ENCODE measurements at regions not wholly inside any gene's neighbourhood (a gene's known extent, or its start where the extent isn't known, plus 50 kb on each side); places are given as distances from the start of the nearest gene placed in this dataset.
A peak's percentile ranks its signal among the peaks of the same experiment; 100 is the strongest.

- ChIA-PET RAD21 (ENCODE audit: low non-redundant PET in 1 of 2, low total read pairs in 2 of 2, uncharacterized antibody in 2 of 2, unreplicated experiment in 2 of 2) (interaction anchor here in 1 of 2 experiments (1.0 kb wide), 1 partner anchor 1671 kb away, joined by 4 read pairs; no protein-coding TSS in a partner anchor), POLR2A (no interaction called here), CTCF (interaction anchor here (0.6 to 2.5 kb wide), 4 partner anchors 12 to 1671 kb away, joined by 3 to 10 read pairs (median 4); no protein-coding TSS in a partner anchor)
- H3K27ac ChIP-seq (ENCODE audit: low read depth, low read length): no peak overlapping the region
- no peak for TF ChIP-seq EZH2 (IDR thresholded peaks at IDR 0.05)
- TF ChIP-seq CTCF (IDR thresholded peaks at IDR 0.05 in 2 of 3, conservative IDR thresholded peaks at IDR 0.05 in 1 of 3; ENCODE audit: borderline replicate concordance in 1 of 3, insufficient read depth in 1 of 3, low read depth in 2 of 3, low read length in 2 of 3): peak; percentile 69 to 87 (median 79)
- TF ChIP-seq RAD21 (IDR thresholded peaks at IDR 0.05; ENCODE audit: low read depth): peak; percentile 87
- ATAC-seq (peak; percentile 92), DNase-seq (ENCODE audit: low read depth, low spot score) (peak; percentile 48)
- intact Hi-C loops (cut with micrococcal nuclease): loop anchor here (1.0 kb wide), 3 partner anchors 1432 to 1776 kb away; no protein-coding TSS in a partner anchor
- H4K20me1 ChIP-seq (ENCODE audit: insufficient read depth): no peaks in the 10 kb centered on the region
- no peak overlapping the region for H3K9ac ChIP-seq (ENCODE audit: low read length)
- no peak overlapping the region for H3K4me2 ChIP-seq (ENCODE audit: low read length)
- no peak overlapping the region for H2AFZ ChIP-seq (ENCODE audit: low read depth, low read length, poor library complexity, severe bottlenecking)
- no TSS peak for BruUV-seq (replicated peaks)
- no peaks in the 10 kb centered on the region for H3K9me2 ChIP-seq (ENCODE audit: insufficient read depth)
- H3K79me2 ChIP-seq (ENCODE audit: insufficient read depth, low read length): no peaks in the 10 kb centered on the region
- H3K4me3 ChIP-seq (replicated peaks in 1 of 2; ENCODE audit: low read depth in 1 of 2, low read length in 2 of 2): no peak overlapping the region
- H3K36me3 ChIP-seq (ENCODE audit: control insufficient read depth in 1 of 2, insufficient read depth in 2 of 2, low read length in 2 of 2): no peaks in the 10 kb centered on the region
- H3K27me3 ChIP-seq (ENCODE audit: insufficient read depth, low read length): peaks cover 3% of the 10 kb centered on the region; the same call in 1 of the 2 replicates
- no peaks in the 10 kb centered on the region for H3K9me3 ChIP-seq (ENCODE audit: control insufficient read depth in 1 of 2, insufficient read depth in 1 of 2, low read depth in 1 of 2, low read length in 2 of 2)
- no peaks in the 10 kb centered on the region for H3K4me1 ChIP-seq (ENCODE audit: control insufficient read depth in 1 of 2, insufficient read depth in 2 of 2, low read length in 2 of 2)
These were observed 74.6 kb downstream of the DMRTA2 start for GRCh38 chr1:50348449-50349241.

DNA sequence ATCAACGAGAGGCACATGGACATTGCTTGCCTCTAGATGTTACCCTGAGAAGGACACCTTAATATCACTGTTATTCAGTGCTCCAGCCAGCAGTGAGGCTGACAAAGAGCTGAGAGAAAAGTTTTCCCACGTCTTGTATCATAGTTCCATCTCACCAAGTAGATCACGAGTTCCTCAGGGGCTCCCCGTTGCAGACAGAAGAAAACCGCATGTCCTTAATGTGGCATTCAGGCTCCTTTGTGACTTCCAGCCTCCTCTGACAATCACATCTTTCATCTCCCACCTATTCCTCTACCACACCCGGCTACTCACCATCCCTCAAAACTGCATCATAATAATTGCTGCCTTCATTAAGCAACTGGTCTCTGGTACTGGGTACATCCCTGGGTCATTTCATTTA, 75.3 kb downstream of the DMRTA2 start:
- Histone ChIP-seq H3K4me3 (replicated peaks in 1 of 2; ENCODE audit: low read depth in 1 of 2, low read length in 2 of 2) (no peak overlapping the region), H3K27ac (ENCODE audit: low read depth, low read length) (no peak overlapping the region), H3K9ac (ENCODE audit: low read length) (no peak overlapping the region), H3K9me3 (ENCODE audit: control insufficient read depth in 1 of 2, insufficient read depth in 1 of 2, low read depth in 1 of 2, low read length in 2 of 2) (no peaks in the 10 kb centered on the region), H3K4me1 (ENCODE audit: control insufficient read depth in 1 of 2, insufficient read depth in 2 of 2, low read length in 2 of 2) (no peaks in the 10 kb centered on the region), H3K79me2 (ENCODE audit: insufficient read depth, low read length) (no peaks in the 10 kb centered on the region), H4K20me1 (ENCODE audit: insufficient read depth) (no peaks in the 10 kb centered on the region), H3K9me2 (ENCODE audit: insufficient read depth) (no peaks in the 10 kb centered on the region), H3K27me3 (ENCODE audit: insufficient read depth, low read length) (peaks cover 10% of the 10 kb centered on the region; the same call in 1 of the 2 replicates), H2AFZ (ENCODE audit: low read depth, low read length, poor library complexity, severe bottlenecking) (no peak overlapping the region), H3K36me3 (ENCODE audit: control insufficient read depth in 1 of 2, insufficient read depth in 2 of 2, low read length in 2 of 2) (no peaks in the 10 kb centered on the region), H3K4me2 (ENCODE audit: low read length) (no peak overlapping the region)
- ATAC-seq (no peak), DNase-seq (ENCODE audit: low read depth, low spot score) (no peak)
- ChIA-PET RAD21 (ENCODE audit: low non-redundant PET in 1 of 2, low total read pairs in 2 of 2, uncharacterized antibody in 2 of 2, unreplicated experiment in 2 of 2) (interaction anchor here in 1 of 2 experiments (1.0 kb wide), 1 partner anchor 1671 kb away, joined by 4 read pairs; no protein-coding TSS in a partner anchor), CTCF (interaction anchor here (0.6 to 2.5 kb wide), 4 partner anchors 11 to 1670 kb away, joined by 3 to 10 read pairs (median 4); no protein-coding TSS in a partner anchor), POLR2A (no interaction called here)
- intact Hi-C loops (cut with micrococcal nuclease): loop anchor here (1.0 kb wide), 3 partner anchors 1432 to 1776 kb away; no protein-coding TSS in a partner anchor
- no TSS peak for BruUV-seq (replicated peaks)
- no peak for TF ChIP-seq CBX3 (IDR thresholded peaks at IDR 0.05; ENCODE audit: low read depth)
- no peak for TF ChIP-seq POLR2A (IDR thresholded peaks at IDR 0.05; ENCODE audit: borderline replicate concordance, extremely low read depth, insufficient read depth, insufficient read length)
- no peak for TF ChIP-seq FOSL1 (IDR thresholded peaks at IDR 0.05; ENCODE audit: low read depth)
- TF ChIP-seq EGR1 (IDR thresholded peaks at IDR 0.05; ENCODE audit: low read depth): no peak
- no peak for TF ChIP-seq EZH2phosphoT487 (IDR thresholded peaks at IDR 0.05; ENCODE audit: borderline replicate concordance)
- no peak for TF ChIP-seq YY1 (IDR thresholded peaks at IDR 0.05; ENCODE audit: extremely low read depth, insufficient replicate concordance, low read depth, low read length)
- TF ChIP-seq ELF1 (IDR thresholded peaks at IDR 0.05; ENCODE audit: borderline replicate concordance, low read depth): no peak
- TF ChIP-seq, protein P1, sequence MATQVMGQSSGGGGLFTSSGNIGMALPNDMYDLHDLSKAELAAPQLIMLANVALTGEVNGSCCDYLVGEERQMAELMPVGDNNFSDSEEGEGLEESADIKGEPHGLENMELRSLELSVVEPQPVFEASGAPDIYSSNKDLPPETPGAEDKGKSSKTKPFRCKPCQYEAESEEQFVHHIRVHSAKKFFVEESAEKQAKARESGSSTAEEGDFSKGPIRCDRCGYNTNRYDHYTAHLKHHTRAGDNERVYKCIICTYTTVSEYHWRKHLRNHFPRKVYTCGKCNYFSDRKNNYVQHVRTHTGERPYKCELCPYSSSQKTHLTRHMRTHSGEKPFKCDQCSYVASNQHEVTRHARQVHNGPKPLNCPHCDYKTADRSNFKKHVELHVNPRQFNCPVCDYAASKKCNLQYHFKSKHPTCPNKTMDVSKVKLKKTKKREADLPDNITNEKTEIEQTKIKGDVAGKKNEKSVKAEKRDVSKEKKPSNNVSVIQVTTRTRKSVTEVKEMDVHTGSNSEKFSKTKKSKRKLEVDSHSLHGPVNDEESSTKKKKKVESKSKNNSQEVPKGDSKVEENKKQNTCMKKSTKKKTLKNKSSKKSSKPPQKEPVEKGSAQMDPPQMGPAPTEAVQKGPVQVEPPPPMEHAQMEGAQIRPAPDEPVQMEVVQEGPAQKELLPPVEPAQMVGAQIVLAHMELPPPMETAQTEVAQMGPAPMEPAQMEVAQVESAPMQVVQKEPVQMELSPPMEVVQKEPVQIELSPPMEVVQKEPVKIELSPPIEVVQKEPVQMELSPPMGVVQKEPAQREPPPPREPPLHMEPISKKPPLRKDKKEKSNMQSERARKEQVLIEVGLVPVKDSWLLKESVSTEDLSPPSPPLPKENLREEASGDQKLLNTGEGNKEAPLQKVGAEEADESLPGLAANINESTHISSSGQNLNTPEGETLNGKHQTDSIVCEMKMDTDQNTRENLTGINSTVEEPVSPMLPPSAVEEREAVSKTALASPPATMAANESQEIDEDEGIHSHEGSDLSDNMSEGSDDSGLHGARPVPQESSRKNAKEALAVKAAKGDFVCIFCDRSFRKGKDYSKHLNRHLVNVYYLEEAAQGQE (IDR thresholded peaks at IDR 0.05; ENCODE audit: low read depth): no peak
- TF ChIP-seq TCF7L2 (IDR thresholded peaks at IDR 0.05; ENCODE audit: borderline replicate concordance, extremely low read depth, insufficient read depth, insufficient read length): no peak
- no peak for TF ChIP-seq EZH2 (IDR thresholded peaks at IDR 0.05)
- TF ChIP-seq SIN3A (IDR thresholded peaks at IDR 0.05; ENCODE audit: low read depth): no peak
